Testis (tissue), 2 donors: ENCODE measurements at regions not wholly inside any gene's neighbourhood (a gene's known extent, or its start where the extent isn't known, plus 50 kb on each side); places are given as distances from the start of the nearest gene placed in this dataset.

Source experiments
- CTCF ChIP-seq, 3 experiments: fragments of 450-650 bp in 2 of 3; fragments of 200-600 bp in 1 of 3; sonication (generic) in 1 of 3; IDR thresholded peaks; one replicate each; pipeline ENCODE4 v1.5.1; 2016 to 2019; ENCODE audit warnings: antibody characterized with exemption in 3 of 3, mild to moderate bottlenecking in 2 of 3, moderate library complexity in 1 of 3
- POLR2A ChIP-seq: fragments of 450-650 bp; IDR thresholded peaks from one replicate; pipeline ENCODE4 v1.6.1; 2017; ENCODE audit warnings: antibody characterized with exemption, mild to moderate bottlenecking, moderate library complexity

GRCh38 chr9:13629067-13629466 is 349.6 kb upstream of the MPDZ start:
- TF ChIP-seq POLR2A (no peak), CTCF (IDR thresholded peaks at IDR 0.05) (no peak)
